ENCODE measurements at regions not wholly inside any gene's neighbourhood (a gene's known extent, or its start where the extent isn't known, plus 50 kb on each side); places are given as distances from the start of the nearest gene placed in this dataset.
A peak's percentile ranks its signal among the peaks of the same experiment; 100 is the strongest.
"Not testable (repeated sequence)": the region's sequence is repeated elsewhere in the genome, so short reads cannot be mapped to it uniquely, and the experiment has no call there.

GRCh38 chr11:116360221-116360941, 412.4 kb downstream of the BUD13 start:
- peak; percentile 43 for DNase-seq

- no peak for DNase-seq
Observed at GRCh38 chr11:116357784-116358544, 414.8 kb downstream of the BUD13 start.

- DNase-seq: no peak
Observed at GRCh38 chr11:116356451-116356850, 416.3 kb downstream of the BUD13 start.

- DNase-seq: no peak
Observed at GRCh38 chr11:116355104-116355503, 417.7 kb downstream of the BUD13 start.

- peak; percentile 47 for DNase-seq
Observed at GRCh38 chr11:116353589-116353988, 419.2 kb downstream of the BUD13 start.

- no peak for DNase-seq
Observed at GRCh38 chr11:116352881-116353280, 419.9 kb downstream of the BUD13 start.

- DNase-seq: peak; percentile 53
Observed at GRCh38 chr11:116348226-116348625, 424.6 kb downstream of the BUD13 start.

GRCh38 chr11:116345575-116345974, 427.2 kb downstream of the BUD13 start:
- DNase-seq: no peak

- no peak for DNase-seq
Observed at GRCh38 chr11:116344601-116345000, 428.2 kb downstream of the BUD13 start.

GRCh38 chr11:116343270-116343669, 429.5 kb downstream of the BUD13 start:
- DNase-seq: no peak

GRCh38 chr11:116342148-116342547, 430.6 kb downstream of the BUD13 start:
- no peak for DNase-seq

- no peak for DNase-seq
Observed at GRCh38 chr11:116339306-116340098, 433.3 kb downstream of the BUD13 start.

GRCh38 chr11:116338500-116338899, 434.3 kb downstream of the BUD13 start:
- DNase-seq: not testable (repeated sequence)

GRCh38 chr11:116336540-116336939, 436.2 kb downstream of the BUD13 start:
- DNase-seq: peak; percentile 16

- DNase-seq: no peak
Observed at GRCh38 chr11:116335891-116336290, 436.9 kb downstream of the BUD13 start.

GRCh38 chr11:116335078-116335477, 437.7 kb downstream of the BUD13 start:
- DNase-seq: no peak

- no peak for DNase-seq
Observed at GRCh38 chr11:116334596-116334995, 438.2 kb downstream of the BUD13 start.

GRCh38 chr11:116333001-116333535, 439.7 kb downstream of the BUD13 start:
- no peak for DNase-seq

- no peak for DNase-seq
Observed at GRCh38 chr11:116332391-116332790, 440.4 kb downstream of the BUD13 start.

GRCh38 chr11:116331381-116331780, 441.4 kb downstream of the BUD13 start:
- DNase-seq: no peak

- DNase-seq: no peak
Observed at GRCh38 chr11:116330439-116331185, 442.2 kb downstream of the BUD13 start.

GRCh38 chr11:116329354-116330090, 443.3 kb downstream of the BUD13 start:
- DNase-seq: no peak

Measured in DMS153 (cell line).